T1000 (cell line): ENCODE measurements at regions not wholly inside any gene's neighbourhood (a gene's known extent, or its start where the extent isn't known, plus 50 kb on each side); places are given as distances from the start of the nearest gene placed in this dataset.
"Not testable (repeated sequence)": the region's sequence is repeated elsewhere in the genome, so short reads cannot be mapped to it uniquely, and the experiment has no call there.

ENCODE experiments used
- DNase-seq: peaks from one replicate; lab custom pipeline; 2025; ENCODE audit warnings: mixed read lengths; lab: John Stamatoyannopoulos, UW

- DNase-seq = no peak
These were observed 576.7 kb downstream of the MFSD1 start for GRCh38 chr3:159378396-159379194.

DNA sequence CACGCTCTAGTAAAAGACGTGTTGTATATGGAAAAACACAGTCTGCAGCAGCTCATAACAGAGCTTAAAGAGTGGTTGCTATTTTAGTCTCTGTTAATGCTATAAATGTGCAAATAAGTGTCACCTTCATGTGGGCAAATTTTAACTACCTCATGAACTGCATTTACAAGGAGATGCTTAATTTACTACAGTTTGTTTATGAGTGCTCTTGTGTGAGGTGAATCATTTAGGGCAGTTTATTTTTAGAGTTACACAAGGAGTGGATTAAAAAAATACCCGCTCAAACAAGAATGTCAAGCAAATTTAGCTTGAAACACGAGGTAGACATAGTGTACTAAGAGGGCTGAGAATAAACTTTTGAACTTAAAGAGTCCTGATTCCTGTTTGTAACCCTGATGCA is 579.0 kb downstream of the MFSD1 start:
- no peak for DNase-seq

DNA sequence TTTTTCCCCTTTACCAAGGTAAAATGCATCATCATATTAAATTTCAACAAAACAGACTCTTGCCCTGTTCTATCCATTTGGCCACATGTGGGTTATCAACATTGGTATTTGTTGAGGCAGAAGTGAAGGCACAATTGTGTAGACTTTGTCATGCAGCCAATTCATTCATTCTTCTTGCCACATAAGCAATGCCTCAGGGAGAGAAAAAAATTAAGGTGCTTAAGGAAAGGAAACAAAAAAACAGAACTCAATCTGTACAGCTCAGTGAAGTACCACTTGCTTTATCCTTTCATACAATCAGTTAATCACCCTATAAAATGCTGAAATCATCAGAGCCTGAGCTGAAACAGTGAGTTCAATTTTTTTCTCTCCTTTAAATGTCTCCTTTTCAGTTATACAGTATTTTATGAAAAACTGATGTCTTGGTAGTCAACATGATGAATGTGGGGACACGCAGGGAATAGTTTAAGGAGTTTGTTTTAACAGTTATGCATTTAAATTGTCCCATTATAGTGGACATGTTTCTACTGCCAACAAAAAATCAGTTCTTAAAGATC is 588.9 kb downstream of the MFSD1 start:
- DNase-seq = no peak

GRCh38 chr3:159397683-159398082 is 591.0 kb upstream of the IL12A start:
- not testable (repeated sequence) for DNase-seq

DNA sequence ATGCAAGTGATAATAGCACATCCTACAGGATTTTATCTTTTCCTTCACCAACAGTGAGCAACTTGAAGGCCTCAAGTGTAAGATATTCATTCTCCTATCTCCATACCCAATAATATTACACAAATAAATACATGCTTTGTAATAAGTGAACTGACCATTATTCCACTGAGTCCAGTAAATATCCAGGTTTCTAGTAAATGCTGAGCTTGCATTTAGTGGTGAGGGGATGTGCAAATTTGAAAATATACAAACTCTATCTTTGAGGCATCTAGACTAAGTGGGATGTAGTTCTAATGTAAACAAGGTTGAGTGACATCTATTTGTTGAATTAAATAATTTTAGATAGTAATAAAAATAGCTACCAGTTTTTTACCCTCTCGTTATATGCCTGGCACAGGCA is 587.6 kb upstream of the IL12A start:
- no peak for DNase-seq

DNA sequence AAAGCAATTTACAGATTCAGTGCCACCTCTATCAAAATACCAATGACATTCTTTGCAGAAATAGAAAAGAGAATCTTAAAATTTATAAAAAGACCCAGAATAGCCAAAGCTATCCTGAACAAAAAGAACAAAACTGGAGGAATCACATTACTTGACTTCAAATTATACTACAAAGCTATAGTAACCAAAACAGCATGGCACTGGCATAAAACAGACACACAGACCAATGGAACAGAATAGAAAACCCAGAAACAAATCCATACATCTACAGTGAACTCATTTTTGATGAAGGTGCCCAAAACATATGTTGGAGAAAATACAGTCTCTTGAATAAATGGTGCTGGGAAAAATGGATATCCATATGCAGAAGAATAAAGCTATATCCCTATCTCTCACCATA is 578.9 kb upstream of the IL12A start:
- not testable (repeated sequence) for DNase-seq

DNA sequence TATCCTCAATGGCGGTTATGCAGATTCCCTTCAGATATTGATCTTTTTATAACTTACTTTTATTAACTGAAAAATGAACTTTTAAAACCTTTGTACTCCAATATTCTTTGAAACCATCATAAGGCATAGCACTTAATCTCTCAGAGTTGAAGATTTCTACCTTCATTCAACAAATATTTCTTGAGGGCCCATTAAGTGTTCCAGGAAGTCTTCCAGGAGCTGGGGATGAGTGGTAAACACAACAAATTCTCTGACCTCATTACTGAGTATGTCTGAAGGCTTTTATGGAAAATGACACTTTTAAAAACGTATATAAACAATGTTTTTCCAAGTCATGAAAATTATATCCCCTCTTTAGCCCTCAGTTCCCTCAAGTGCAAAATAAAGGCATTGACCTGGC is 575.3 kb upstream of the IL12A start:
- DNase-seq = no peak

DNA sequence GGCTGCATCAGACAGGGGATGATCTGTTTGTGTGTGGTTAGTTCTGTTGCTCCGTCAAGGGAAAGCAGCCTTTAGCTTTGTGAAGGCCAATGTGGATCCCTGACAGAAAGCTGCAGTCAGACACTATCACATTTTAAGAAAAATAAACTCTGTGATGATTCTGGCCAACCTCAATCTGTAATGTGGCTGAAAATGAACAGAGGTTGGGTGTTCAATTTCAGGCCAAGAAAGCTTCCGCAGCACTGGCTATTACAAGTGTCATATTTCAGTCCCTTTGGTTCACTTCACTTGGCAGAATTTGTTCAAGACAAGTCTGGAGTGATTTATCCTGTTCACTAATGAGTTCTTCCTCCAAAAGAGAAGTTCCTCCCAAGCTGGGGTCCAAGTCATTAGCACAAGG is 571.8 kb upstream of the IL12A start:
- no peak for DNase-seq

GRCh38 chr3:159417761-159418160 is 570.9 kb upstream of the IL12A start:
- no peak for DNase-seq

DNA sequence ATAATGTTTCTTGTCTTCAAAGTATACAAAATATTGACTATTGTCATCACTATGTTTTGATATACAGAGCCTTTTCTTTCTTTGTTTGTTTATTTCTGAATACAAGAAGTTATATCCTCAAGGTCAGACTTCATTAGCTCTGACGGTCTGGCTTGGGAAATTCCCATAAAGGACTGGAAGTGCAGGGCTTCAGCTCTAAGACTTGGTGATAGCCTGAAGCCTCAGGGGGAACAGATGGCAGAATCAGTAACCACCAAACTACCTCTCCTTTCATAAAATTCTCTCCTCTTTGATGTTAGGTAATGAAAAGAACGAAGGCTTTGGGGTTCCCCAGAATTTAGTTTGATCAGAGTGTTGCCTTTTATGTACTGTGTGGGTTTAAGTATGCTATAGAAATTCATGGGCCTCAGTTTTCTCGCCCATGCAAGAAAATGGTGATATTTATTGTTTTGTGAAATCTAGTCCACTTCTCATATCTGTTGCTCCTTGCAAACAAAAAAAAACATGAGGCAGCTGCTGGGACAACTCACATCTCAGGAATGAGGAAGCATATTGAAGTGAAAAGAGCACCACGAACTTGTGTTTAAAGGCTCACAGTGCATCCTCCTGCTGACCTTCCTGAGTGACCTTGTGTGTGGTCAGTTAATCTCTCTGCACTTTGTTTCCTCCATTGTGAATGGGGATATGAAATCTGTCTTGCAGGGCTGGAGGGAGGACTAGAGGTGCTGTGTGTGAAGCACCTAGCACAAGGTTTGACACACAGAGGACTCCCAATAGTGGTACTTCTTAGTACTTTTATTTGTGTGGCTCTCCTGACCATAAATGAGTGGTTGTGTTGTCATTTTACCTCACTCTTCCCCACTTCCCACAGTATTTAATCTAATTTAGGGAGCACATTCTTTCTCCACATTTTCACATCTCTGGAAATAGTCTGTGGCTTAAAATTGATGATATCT is 569.8 kb upstream of the IL12A start:
- DNase-seq = no peak

GRCh38 chr3:159429702-159430101 is 558.9 kb upstream of the IL12A start:
- no peak for DNase-seq

DNA sequence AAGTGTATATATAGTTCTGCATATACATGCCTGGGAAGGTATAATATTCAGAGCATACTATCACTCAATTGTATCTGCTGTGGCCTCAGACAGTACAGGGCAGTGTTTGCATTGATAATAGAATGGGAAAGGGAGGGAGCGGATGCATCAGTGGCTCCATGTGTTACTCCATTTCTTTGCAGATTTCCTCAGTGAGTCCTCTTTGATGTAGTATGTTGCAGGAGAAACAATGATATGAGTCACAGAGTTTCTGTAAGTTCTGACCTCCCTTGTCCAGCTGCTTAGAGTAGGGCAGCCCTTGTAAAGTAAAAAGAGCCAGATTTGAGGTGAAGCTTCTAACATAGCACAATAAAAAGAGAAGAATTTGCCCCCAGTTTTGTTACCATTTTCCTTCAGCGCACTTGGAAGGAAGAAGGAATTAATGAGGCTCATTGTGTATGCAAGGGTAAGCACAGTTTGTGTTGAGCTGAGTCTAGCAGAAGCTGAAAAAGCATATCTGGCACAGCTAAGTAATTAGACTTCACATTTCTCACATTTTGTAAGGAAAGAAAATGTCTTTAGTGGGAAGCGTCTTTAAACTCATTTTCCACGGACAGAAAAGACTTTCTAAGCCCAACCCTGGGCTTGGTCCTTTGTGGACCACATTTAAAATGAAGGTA is 555.8 kb upstream of the IL12A start:
- no peak for DNase-seq

DNA sequence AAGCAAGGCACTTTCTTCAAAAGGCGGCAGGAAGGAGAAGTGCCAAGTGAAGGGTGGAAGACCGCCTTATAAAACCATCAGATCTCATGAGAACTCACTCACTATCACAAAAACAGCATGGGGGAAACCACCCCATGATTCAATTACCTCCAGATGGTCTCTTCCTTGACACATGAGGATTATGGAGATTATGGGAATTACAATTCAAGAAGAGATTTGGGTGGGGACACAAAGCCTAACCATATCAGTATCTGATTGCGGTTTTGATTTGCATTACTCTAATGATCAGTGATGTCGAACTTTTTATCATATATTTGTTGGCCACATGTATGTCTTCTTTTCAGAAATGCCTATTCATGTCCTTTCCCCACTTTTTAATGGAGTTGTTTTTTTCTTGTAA is 549.3 kb upstream of the IL12A start:
- no peak for DNase-seq

DNA sequence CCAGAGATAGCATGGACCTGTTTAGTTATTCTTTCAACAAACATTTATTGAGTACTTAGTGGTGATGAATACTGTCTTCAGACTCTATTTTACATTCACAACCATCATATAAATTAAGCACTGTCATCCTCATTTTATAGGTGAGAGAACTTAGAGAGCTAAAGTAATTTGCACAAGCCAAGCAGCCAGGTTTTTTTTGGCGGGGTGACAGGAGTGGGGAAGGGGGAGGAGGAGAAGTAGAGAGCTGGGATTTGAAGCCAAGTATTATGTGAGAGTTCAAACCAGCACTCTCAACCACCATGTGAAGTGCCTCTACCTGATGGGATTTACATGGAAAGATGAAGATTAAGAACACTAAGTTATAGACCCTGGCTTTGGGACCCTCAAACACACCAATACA is 547.4 kb upstream of the IL12A start:
- no peak for DNase-seq

- no peak for DNase-seq
These were observed 545.4 kb upstream of the IL12A start for GRCh38 chr3:159443266-159443665.

DNA sequence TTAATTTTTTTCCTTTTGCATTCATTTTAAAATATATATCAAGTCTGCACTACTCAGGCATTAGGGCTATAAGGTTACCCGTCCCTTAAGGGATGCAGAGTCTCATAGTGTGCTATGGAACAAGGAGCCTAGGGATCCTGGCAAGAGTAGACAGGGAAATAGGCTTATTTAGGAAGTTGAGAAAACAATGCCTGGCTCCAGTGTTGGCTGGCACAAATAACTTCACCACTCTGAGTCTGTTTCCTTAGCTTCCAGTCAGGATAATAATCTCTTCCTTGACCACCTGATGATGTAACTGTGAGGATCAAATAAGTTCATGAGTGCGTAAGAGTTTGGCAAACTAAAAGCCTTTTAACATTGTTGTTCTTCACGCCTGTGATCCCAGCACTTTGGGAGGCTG is 540.8 kb upstream of the IL12A start:
- no peak for DNase-seq

DNA sequence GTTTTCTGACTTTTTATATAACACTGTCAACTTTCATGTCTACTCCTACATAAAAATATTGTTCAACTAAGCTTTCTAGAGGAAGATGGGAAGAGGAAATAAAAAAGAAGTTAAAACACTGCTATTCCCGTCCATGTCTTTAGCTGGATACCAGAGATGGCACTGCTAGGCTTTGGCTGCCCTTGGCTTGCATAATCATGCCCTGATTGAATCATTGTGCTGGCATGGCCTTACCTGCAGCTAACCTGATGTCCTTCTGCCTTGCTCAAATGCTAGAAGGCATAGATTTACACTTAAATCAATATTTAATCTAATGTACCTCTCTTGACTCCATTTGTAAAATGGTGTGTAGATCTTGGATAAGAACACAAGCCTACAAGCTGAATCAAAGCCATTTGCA is 539.7 kb upstream of the IL12A start:
- DNase-seq = no peak

DNA sequence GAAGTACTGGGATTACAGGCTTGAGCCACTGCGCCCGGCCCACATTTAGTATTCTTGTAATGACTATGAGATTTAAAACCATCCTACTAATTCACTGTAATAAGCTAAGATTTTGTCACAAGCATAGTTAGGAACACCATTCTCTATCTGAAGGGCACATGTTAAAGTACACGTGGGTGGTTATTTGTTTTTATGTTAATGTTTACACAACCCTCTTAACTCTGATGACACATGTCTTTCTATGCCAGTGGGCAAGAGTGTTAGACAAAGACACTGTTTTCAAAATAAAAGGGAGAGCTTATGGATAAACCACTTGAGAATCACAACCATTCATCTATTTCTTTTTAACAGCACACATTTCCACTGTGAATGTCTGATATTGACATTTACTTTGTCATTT is 537.6 kb upstream of the IL12A start:
- no peak for DNase-seq

DNA sequence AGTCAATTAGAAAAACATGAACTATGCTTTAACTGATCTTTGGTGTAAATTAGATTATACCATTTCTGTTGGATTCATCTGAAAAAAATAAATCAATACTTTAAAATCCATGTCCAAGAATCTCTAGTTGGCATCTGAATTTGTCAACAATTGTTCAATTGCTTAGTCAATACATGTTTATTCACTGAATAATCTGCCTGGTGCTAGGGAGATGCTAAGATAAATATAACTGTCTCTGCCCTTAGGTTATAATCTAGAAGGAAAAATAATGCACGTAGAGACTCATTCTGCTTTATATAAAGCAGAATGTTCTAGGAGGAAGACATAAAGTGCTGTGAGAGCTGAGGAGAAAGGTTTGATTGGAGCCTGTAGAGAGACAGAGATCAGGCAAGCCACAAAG is 537.2 kb upstream of the IL12A start:
- DNase-seq = no peak

DNA sequence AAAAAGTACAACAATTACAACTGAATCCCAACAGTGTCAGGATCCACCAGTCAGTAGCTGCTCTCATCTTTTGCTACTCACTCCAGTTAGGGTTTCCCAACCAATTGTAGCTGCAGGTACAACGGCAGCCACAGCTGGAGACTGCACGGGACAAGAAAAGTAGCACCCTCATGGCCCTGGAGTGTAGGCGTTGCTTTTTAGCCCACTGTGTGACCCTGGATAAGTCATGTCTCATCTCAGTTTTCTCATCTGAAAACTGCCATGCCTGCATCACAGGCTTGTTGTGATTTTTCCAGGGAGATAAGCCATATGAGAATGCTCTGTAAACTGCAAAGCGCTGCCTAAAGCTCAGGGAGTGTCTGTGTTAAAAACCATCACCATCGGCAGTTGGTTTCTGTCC is 535.6 kb upstream of the IL12A start:
- no peak for DNase-seq

DNA sequence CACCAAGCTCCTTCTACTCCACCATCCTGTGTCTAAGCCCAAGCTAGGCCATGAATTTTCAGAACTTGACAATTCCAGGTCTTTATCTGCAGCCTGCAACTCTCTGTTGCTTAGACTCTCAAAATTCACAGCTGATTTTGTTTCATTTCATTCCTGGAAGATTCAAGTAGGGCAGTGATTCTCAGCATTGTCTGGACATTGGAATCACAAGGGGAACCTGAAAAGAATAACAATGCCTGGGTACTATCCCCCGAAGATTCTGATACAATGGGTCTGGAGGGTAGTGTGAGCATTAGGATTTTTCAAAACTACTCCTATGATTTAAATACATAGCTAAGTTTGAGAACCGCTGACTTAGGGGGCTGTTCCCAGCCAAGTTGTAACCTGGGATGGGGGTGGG is 534.7 kb upstream of the IL12A start:
- DNase-seq = no peak

DNA sequence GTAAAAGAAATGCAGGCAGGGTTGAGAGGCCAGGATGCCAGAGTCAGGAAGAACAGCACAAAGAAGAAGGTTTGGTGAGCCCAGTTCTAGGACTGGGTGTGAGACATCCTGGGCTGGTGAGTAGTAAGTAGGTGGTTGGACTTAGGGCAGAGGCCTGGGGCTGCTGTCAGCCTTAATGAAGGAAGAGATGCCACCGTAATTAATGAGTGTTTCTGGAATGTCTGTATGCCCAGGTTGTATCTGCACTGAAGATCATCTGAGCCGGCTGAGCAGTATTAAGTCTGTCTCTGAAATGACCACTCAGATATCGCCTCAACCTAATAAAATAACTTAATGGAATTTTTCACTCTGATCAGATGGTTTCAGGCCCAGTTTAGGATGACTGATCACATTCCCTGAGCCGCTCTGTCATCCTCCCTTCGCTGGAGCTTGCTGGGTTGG is 532.9 kb upstream of the IL12A start:
- DNase-seq = no peak
